ENCODE measurements at regions not wholly inside any gene's neighbourhood (a gene's known extent, or its start where the extent isn't known, plus 50 kb on each side); places are given as distances from the start of the nearest gene placed in this dataset.

GRCh38 chr13:90800082-90800746 is 547.3 kb upstream of the MIR17HG start:
- H3K27ac ChIP-seq (ENCODE audit: low read depth, low read length): no peak overlapping the region
- no peaks in the 10 kb centered on the region for H3K27me3 ChIP-seq (ENCODE audit: control insufficient read depth, low read length)
- no peaks in the 10 kb centered on the region for H3K79me2 ChIP-seq (ENCODE audit: control insufficient read depth, low read length)
- no peaks in the 10 kb centered on the region for H3K9me3 ChIP-seq (ENCODE audit: control insufficient read depth, insufficient read depth, low read length)
- H3F3A ChIP-seq (ENCODE audit: control insufficient read depth, insufficient read depth): no peaks in the 10 kb centered on the region
- H3K9me2 ChIP-seq (replicated peaks; ENCODE audit: control insufficient read depth, low read length): no peaks in the 10 kb centered on the region
- no peak overlapping the region for H3K4me3 ChIP-seq (ENCODE audit: low read length)
- H4K20me1 ChIP-seq (ENCODE audit: control insufficient read depth, insufficient read depth, low read depth, low read length): no peaks in the 10 kb centered on the region
- no peak overlapping the region for H3K4me2 ChIP-seq (ENCODE audit: low read length)
- no peaks in the 10 kb centered on the region for H3K36me3 ChIP-seq (ENCODE audit: control insufficient read depth, low read length)
- H3K4me1 ChIP-seq (ENCODE audit: control insufficient read depth, low read length): no peaks in the 10 kb centered on the region
- no peak for TF ChIP-seq CTCF (IDR thresholded peaks at IDR 0.05; ENCODE audit: low read depth, low read length, poor library complexity, severe bottlenecking)
- no peak for TF ChIP-seq EZH2phosphoT487 (IDR thresholded peaks at IDR 0.05; ENCODE audit: borderline replicate concordance, low read length)

GRCh38 chr13:90801621-90802020 is 545.9 kb upstream of the MIR17HG start:
- Histone ChIP-seq H3K4me2 (ENCODE audit: low read length) (no peak overlapping the region), H3K79me2 (ENCODE audit: control insufficient read depth, low read length) (no peaks in the 10 kb centered on the region), H3F3A (ENCODE audit: control insufficient read depth, insufficient read depth) (no peaks in the 10 kb centered on the region)

GRCh38 chr13:90803210-90803609 is 544.3 kb upstream of the MIR17HG start:
- Histone ChIP-seq H3K4me1 (ENCODE audit: control insufficient read depth, low read length) (no peaks in the 10 kb centered on the region), H3K9me3 (ENCODE audit: control insufficient read depth, insufficient read depth, low read length) (no peaks in the 10 kb centered on the region), H3K4me2 (ENCODE audit: low read length) (no peak overlapping the region), H3K36me3 (ENCODE audit: control insufficient read depth, low read length) (no peaks in the 10 kb centered on the region), H3K9me2 (replicated peaks; ENCODE audit: control insufficient read depth, low read length) (no peaks in the 10 kb centered on the region), H3K4me3 (ENCODE audit: low read length) (no peak overlapping the region), H3K27ac (ENCODE audit: low read depth, low read length) (no peak overlapping the region), H3K79me2 (ENCODE audit: control insufficient read depth, low read length) (no peaks in the 10 kb centered on the region), H3K27me3 (ENCODE audit: control insufficient read depth, low read length) (no peaks in the 10 kb centered on the region), H4K20me1 (ENCODE audit: control insufficient read depth, insufficient read depth, low read depth, low read length) (no peaks in the 10 kb centered on the region), H3F3A (ENCODE audit: control insufficient read depth, insufficient read depth) (no peaks in the 10 kb centered on the region)
- no peak for TF ChIP-seq CTCF (IDR thresholded peaks at IDR 0.05; ENCODE audit: low read depth, low read length, poor library complexity, severe bottlenecking)
- TF ChIP-seq EZH2phosphoT487 (IDR thresholded peaks at IDR 0.05; ENCODE audit: borderline replicate concordance, low read length): no peak

More at GRCh38 chr13:90801621-90802020, 545.9 kb upstream of the MIR17HG start:
- H3K27ac ChIP-seq (ENCODE audit: low read depth, low read length): no peak overlapping the region
- H3K9me3 ChIP-seq (ENCODE audit: control insufficient read depth, insufficient read depth, low read length): no peaks in the 10 kb centered on the region
- TF ChIP-seq CTCF (IDR thresholded peaks at IDR 0.05; ENCODE audit: low read depth, low read length, poor library complexity, severe bottlenecking) (no peak), EZH2phosphoT487 (IDR thresholded peaks at IDR 0.05; ENCODE audit: borderline replicate concordance, low read length) (no peak)
- H3K36me3 ChIP-seq (ENCODE audit: control insufficient read depth, low read length): no peaks in the 10 kb centered on the region
- H3K9me2 ChIP-seq (replicated peaks; ENCODE audit: control insufficient read depth, low read length): no peaks in the 10 kb centered on the region
- H3K27me3 ChIP-seq (ENCODE audit: control insufficient read depth, low read length): no peaks in the 10 kb centered on the region
- no peak overlapping the region for H3K4me3 ChIP-seq (ENCODE audit: low read length)
- no peaks in the 10 kb centered on the region for H4K20me1 ChIP-seq (ENCODE audit: control insufficient read depth, insufficient read depth, low read depth, low read length)
- H3K4me1 ChIP-seq (ENCODE audit: control insufficient read depth, low read length): no peaks in the 10 kb centered on the region
